GM19467 (cell line): ENCODE measurements at regions not wholly inside any gene's neighbourhood (a gene's known extent, or its start where the extent isn't known, plus 50 kb on each side); places are given as distances from the start of the nearest gene placed in this dataset.
"Not testable (repeated sequence)": the region's sequence is repeated elsewhere in the genome, so short reads cannot be mapped to it uniquely, and the experiment has no call there.

Source experiments
- ATAC-seq: cut with Tn5 transposase; IDR thresholded peaks from one replicate; pipeline ENCODE4 v1.9.1; 2021; ENCODE audit warnings: mild to moderate bottlenecking, moderate library complexity; ENCODE audit not compliant: unreplicated experiment

GRCh38 chr15:20309966-20310365, 231.6 kb downstream of the GOLGA6L6 start:
- ATAC-seq: not testable (repeated sequence)

- ATAC-seq: not testable (repeated sequence)
These were observed 232.2 kb downstream of the GOLGA6L6 start for GRCh38 chr15:20309395-20309794.

GRCh38 chr15:20308027-20308690, 233.4 kb downstream of the GOLGA6L6 start:
- not testable (repeated sequence) for ATAC-seq

- ATAC-seq: not testable (repeated sequence)
These were observed 234.5 kb downstream of the GOLGA6L6 start for GRCh38 chr15:20307137-20307536.

GRCh38 chr15:20306497-20307106, 235.0 kb downstream of the GOLGA6L6 start:
- ATAC-seq: not testable (repeated sequence)

GRCh38 chr15:20305912-20306311, 235.7 kb downstream of the GOLGA6L6 start:
- ATAC-seq: not testable (repeated sequence)

GRCh38 chr15:20305015-20305465, 236.6 kb downstream of the GOLGA6L6 start:
- ATAC-seq: not testable (repeated sequence)

- ATAC-seq: not testable (repeated sequence)
These were observed 237.2 kb downstream of the GOLGA6L6 start for GRCh38 chr15:20304282-20305014.

GRCh38 chr15:20303248-20304171, 238.1 kb downstream of the GOLGA6L6 start:
- ATAC-seq: not testable (repeated sequence)

GRCh38 chr15:20302141-20303069, 239.2 kb downstream of the GOLGA6L6 start:
- ATAC-seq: not testable (repeated sequence)

GRCh38 chr15:20301471-20302081, 240.0 kb downstream of the GOLGA6L6 start:
- not testable (repeated sequence) for ATAC-seq

- ATAC-seq: not testable (repeated sequence)
These were observed 240.6 kb downstream of the GOLGA6L6 start for GRCh38 chr15:20301041-20301390.

GRCh38 chr15:20300351-20301040, 241.1 kb downstream of the GOLGA6L6 start:
- ATAC-seq: not testable (repeated sequence)

- ATAC-seq: not testable (repeated sequence)
These were observed 243.9 kb downstream of the GOLGA6L6 start for GRCh38 chr15:20297603-20298123.

- ATAC-seq: not testable (repeated sequence)
These were observed 245.3 kb downstream of the GOLGA6L6 start for GRCh38 chr15:20296261-20296660.

GRCh38 chr15:20295238-20295811, 246.3 kb downstream of the GOLGA6L6 start:
- no peak for ATAC-seq

- ATAC-seq: no peak
These were observed 246.9 kb downstream of the GOLGA6L6 start for GRCh38 chr15:20294651-20295237.
